Vagina (tissue), 2 donors: ENCODE measurements at regions not wholly inside any gene's neighbourhood (a gene's known extent, or its start where the extent isn't known, plus 50 kb on each side); places are given as distances from the start of the nearest gene placed in this dataset.

Experiments
- POLR2A ChIP-seq, 2 donors: fragments of 450-650 bp; IDR thresholded peaks; one replicate each; pipeline ENCODE4 v1.6.1; 2017; ENCODE audit warnings: antibody characterized with exemption in 2 of 2, mild to moderate bottlenecking in 2 of 2, moderate library complexity in 2 of 2
- TF ChIP-seq, protein P1 (sequence below), 3 experiments: fragments of 450-650 bp in 2 of 3; fragments of 200-600 bp in 1 of 3; sonication (generic) in 1 of 3; IDR thresholded peaks; one replicate each; pipeline ENCODE4 v1.5.1; 2017 to 2019; ENCODE audit warnings: antibody characterized with exemption in 3 of 3, mild to moderate bottlenecking in 2 of 3, moderate library complexity in 2 of 3

GRCh38 chr6:77106992-77107391, 356.3 kb downstream of the HTR1B start:
- TF ChIP-seq, protein P1, sequence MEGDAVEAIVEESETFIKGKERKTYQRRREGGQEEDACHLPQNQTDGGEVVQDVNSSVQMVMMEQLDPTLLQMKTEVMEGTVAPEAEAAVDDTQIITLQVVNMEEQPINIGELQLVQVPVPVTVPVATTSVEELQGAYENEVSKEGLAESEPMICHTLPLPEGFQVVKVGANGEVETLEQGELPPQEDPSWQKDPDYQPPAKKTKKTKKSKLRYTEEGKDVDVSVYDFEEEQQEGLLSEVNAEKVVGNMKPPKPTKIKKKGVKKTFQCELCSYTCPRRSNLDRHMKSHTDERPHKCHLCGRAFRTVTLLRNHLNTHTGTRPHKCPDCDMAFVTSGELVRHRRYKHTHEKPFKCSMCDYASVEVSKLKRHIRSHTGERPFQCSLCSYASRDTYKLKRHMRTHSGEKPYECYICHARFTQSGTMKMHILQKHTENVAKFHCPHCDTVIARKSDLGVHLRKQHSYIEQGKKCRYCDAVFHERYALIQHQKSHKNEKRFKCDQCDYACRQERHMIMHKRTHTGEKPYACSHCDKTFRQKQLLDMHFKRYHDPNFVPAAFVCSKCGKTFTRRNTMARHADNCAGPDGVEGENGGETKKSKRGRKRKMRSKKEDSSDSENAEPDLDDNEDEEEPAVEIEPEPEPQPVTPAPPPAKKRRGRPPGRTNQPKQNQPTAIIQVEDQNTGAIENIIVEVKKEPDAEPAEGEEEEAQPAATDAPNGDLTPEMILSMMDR (IDR thresholded peaks at IDR 0.05) = no peak
- no peak for TF ChIP-seq POLR2A (IDR thresholded peaks at IDR 0.05)
